HG03342 (cell line): ENCODE measurements at regions not wholly inside any gene's neighbourhood (a gene's known extent, or its start where the extent isn't known, plus 50 kb on each side); places are given as distances from the start of the nearest gene placed in this dataset.
"Not testable (repeated sequence)": the region's sequence is repeated elsewhere in the genome, so short reads cannot be mapped to it uniquely, and the experiment has no call there.

Experiments used
- ATAC-seq: cut with Tn5 transposase; IDR thresholded peaks from one replicate; pipeline ENCODE4 v1.9.1; 2021; ENCODE audit warnings: mild to moderate bottlenecking, moderate library complexity; ENCODE audit not compliant: unreplicated experiment

DNA sequence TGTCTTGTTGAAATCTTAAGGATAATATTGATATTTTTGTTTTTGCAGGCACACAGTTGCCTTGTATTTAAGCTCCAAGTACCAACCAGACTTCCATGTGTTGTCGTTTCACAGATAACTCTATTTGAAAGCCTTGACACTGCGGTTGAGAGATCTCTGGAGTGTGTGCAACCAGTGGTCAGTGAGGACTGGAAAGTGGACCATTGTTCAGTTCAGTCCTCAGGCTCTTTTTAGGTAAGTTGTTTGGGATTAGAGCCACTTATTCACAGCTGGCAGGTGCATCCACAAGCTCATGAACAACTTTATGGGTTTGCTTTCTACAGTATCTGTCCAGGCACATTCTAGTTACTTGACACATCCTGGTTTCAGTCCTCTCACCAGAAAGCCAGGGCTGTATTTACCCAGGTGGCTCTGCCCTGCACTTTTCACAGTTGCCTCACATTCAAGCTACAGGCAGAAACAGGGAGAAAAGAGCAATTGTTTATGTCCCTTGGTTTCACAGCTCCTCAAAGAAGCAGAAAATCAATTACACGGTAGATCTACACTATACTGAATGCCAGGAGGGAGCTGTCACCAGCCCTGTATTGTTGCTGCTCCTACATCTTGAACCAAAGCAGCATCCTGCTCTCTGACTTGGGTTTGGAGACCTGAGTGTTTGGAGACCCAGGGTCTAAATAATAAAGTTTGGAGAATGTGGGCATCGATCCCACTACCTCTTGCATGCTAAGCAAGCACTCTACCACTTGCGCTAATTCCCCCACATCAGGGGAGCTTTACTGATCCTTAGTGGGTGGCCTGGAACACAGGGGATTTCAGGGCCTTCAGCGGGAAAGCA lies 543.3 kb downstream of the PRIM2 start:
- ATAC-seq = not testable (repeated sequence)

DNA sequence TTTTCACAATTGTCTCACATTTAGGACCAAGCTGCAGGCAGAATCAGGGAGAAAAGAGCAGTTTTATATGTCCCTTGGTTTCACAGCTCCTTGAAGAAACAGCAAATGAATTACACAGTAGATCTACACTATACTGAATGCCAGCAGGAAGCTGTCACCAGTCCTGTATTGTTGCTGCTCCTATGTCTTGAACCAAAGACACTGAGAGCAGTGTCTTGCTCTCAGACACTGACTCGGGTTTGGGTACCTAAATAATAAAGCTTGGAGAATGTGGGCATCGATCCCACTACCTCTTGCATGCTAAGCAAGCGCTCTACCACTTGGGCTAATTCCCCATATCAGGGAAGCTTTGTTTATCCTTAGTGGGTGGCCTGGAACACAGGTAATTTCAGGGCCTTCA lies 552.7 kb downstream of the PRIM2 start:
- ATAC-seq = not testable (repeated sequence)

DNA sequence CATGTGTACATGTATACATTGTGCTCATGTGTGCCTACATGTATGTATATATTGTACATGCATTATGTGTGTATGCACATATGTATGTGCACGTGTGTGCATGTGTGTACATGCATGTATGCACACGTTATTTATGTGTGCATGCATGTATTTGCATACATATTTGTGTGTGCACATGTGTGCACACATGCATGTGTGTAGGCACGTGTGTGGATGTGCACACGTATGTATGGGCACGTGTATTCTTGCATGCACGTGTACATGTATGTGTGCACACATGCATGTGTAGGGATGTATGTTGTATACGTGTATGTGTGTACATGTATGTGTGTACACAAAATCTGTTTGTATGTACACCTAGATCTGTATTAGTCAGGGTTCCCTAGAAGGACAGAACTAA lies 556.0 kb downstream of the PRIM2 start:
- not testable (repeated sequence) for ATAC-seq

DNA sequence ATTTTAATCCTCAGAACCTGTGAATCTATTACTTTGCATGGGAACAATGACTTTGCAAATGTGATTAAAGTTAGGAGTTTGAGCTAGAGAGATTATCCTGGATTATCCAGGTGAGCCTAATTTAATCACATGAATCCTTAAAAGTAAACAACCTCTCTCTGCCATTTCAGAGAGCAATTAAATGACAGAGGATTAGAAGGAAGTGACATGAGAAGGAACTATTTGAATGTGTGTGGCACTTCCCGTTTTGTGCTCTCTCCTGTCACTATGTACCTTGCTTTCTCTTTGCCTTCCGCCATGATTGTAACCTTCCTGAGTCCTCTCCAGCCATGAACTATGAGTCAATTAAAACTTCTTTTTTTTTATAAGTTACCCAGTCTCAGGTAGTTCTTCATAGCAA lies 559.2 kb downstream of the PRIM2 start:
- ATAC-seq = not testable (repeated sequence)

DNA sequence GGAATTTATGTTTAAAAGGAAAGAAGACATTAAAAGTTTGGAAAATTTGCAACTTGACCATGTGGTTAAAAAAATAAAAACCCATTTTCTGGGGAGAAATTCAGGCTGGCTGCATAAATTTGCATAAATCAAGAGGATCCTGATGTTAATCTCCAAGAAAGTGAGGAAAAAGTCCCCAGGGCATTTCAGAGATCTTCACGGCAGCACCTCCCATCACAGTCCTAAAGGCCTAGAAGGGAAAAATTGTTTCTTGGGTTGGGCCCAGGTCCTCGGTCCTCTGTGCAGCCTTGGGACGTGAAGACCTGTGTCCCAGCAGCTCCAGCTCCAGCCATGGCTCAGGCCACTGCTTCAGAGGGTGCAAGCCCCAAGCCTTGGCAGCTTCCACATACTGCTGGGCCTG lies 560.3 kb downstream of the PRIM2 start:
- not testable (repeated sequence) for ATAC-seq

DNA sequence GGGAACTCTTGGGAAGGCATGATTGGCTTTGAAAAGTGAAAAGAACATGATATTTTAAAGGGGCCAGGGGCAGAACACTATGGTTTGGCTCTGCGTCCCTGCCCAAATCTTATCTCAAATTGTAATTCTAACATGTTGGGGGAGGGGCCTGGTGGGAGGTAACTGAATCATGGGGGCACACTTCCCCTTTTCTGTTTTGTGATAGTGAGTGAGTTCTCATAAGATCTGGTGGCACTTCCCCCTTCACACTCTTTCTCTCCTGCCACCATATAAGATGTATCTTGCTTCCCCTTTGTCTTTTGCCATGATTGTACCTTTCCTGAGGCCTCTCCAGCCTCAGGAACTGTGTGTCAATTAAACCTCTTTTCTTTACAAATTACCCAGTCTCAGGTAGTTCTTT lies 561.4 kb downstream of the PRIM2 start:
- ATAC-seq = not testable (repeated sequence)

DNA sequence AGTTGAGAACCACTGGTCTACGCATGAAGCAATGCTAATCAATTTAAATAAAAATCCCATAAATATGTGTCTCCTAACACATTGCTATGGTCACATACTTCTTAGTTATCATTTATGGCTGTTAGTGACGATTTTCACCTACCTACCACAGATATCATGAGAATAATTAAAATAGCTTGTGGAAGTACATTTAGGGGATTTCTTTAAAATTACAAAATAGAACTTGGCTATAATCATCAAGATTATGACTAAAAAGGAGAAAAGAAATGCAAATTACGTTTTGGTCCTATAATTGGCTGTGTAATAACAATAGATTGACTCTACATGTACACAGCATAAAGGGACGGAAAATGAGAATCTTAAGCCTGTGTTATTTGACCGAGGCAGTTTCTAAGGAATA lies 581.4 kb downstream of the PRIM2 start:
- peak; percentile 57 for ATAC-seq

DNA sequence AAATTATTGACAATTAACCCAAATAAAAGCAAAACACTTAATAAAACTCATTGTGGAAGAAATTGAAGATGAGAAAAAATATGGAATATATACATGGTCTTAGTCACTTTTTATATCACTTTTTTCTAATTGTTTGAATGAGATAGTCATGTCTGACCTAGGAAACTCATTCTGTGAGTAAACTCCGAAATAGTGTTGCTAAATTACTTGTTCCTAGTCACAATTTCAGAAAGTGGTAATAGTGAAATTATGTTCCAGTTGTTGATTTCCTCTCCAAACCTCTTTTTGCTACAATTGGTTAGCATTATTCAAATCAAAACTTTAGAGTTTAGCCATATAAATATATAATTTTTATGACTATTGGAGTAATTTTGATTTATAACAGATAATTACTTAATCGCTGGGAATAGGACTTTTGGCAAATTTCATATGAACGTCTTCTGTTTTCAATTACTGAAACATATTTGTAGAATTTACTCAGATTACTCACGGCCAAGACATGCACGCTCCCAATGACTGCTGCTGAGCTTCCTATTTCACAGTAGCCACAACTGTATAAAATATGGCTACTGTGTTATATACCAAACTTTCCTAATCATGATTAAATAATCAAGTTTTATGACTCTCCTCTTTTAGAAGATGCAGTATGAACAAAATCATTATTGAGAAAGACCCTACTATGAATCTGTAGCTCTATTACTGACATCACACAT lies 583.4 kb downstream of the PRIM2 start:
- ATAC-seq = not testable (repeated sequence)

DNA sequence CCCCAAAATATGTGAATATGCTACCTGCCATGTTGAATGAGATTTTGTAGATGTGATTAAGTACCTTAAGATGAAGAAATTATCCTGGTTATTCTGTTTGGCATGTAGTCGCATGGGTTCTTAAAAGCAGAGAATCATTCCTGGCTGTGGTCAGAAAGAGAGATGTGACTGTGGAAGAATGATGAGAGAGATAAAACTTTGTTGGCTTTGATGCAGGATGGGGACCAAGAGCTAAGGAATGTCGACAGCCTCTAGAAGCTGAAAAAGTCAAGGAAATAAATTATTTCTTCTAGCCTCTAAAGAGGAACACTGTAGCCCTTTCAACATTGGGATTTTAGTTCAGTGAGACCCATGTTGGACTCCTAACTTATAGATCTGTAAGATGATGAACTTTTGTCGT lies 584.0 kb downstream of the PRIM2 start:
- ATAC-seq = not testable (repeated sequence)

DNA sequence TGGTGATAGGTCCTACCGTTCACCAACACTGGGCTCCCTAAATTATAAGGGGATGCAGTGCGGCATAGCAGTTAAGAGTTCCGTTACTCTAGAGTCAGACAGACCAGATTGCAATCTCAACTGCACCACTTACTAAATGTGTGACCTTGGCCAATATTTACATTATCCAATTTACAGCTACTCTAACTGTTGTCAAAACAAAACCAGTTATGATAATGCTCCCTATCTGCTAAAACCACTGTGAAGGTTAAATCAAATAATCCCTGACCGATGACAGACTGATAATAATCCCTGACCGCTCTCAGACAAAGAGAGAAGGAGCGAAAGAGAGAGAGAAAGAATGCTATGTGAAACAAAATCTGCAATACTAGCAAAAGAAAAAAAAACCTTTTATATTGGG lies 586.9 kb downstream of the PRIM2 start:
- ATAC-seq = not testable (repeated sequence)

DNA sequence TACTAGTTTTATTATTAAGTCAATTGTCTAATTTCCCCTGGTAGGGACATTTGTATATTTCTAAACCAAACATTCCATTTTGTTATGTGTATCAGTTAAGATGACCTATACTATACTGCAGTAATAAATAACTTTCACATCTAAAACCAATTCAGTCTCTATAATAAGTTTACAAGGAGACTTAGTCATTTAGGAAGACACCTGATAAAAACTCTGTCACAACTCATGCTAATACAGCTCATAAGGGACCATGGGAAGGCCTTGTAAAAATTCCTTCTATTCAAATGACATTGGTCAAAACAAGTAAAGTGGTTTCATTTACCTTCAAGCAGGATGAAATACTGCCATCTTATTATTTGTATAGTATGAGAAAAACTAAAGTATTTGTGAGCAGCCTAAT lies 597.9 kb downstream of the PRIM2 start:
- not testable (repeated sequence) for ATAC-seq

DNA sequence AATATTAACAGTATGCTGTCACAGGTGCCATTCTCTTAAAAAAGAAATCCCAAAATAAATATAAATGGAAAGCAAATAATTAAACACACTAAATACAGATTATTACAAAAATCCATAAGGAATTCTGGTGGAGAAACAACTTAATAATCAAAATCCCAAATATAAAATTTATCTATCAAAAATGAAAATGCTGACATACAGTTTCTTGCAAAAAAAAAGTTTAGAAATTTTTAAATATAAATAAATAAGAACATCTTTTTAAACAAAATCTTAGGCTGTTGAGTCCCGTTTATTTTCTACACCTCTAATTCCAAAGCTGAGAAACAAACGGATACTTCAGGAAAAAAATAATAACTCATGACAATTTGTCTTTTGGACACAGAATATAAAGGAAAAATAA lies 625.5 kb downstream of the PRIM2 start:
- ATAC-seq = not testable (repeated sequence)

DNA sequence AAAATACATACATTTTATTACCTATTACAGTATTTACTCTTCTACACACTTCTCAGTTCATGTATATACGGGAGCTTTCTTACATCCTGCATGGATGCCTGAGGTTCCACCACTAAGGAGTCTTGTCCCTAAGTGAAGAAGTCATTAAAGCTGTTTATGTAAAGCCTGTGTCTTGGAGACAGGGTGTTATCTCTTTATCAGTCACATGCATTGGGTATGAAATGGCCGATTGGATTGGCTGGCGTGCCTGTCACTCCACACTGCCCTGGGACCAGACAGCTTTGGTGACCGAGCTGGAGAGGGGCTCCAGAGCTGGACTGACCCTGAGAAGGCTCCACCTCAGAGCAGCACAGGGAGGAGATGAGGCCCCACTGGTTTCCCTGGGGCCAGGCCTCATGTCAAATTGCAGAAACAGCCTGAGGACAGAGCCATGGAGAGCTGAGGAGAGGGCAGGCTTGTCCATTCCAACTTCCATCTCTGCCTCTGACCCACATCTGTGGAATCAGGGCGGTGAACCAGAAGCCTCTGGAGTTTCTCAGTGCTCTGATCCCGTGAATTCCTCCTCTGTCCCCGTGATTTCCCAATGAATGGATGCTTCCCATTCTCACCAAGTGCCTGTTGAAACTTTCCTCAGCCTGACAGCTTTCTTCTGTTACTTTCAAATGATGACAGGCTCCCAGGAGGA lies 628.8 kb downstream of the PRIM2 start:
- ATAC-seq = not testable (repeated sequence)

DNA sequence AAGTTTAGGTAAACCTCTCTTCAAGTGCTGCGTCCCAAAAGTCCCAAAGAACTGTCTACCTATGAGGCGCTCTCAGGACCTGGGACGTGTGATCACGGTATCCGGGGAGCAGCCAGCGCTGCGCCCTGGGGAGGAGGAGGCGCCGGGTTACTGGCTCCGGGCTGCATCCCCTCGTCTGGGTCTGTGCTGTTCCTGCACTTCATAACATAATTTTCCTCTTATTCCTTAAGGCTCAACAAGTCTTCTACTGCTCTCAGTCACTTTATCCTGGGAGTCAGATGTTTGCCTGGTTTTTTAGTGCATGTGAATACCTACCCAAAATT lies 629.3 kb downstream of the PRIM2 start:
- not testable (repeated sequence) for ATAC-seq

DNA sequence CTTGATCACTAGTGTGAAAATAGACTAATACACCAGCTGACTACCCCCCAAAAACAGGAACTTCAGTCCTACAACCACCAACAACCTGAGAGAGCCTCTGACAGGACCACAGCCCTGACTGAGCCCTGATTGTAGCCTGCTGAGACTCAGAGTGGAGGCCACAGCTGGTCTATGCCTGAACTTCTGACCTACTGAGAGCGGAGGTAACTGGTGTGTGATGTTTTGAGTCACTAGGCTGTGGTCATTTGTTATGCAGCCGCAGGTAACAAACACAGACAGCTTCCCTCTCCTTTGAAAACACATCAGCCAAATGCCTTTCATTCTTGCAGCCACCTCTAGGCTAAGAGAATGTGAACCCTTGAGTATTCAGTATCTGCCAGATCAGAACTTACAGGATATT lies 631.1 kb downstream of the PRIM2 start:
- ATAC-seq = not testable (repeated sequence)

DNA sequence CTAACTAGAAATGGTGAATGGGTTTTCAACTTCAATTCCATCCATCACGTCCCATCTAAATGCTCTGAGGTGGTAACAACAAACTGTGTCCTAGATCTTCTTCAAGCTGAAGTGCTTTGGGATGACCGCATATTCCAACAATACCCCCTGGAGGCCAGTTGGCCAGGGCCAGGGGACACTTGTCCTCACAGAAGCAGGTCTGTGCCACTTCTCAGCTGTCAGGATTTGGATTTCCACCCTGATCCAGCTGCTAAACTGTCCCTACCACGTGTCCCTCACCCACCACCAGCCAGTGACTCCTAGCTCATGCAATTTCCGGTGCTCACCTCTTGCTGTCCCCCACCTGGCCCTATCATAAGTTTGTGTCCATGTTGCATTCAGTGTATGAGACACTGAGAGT lies 633.0 kb downstream of the PRIM2 start:
- ATAC-seq = not testable (repeated sequence)

DNA sequence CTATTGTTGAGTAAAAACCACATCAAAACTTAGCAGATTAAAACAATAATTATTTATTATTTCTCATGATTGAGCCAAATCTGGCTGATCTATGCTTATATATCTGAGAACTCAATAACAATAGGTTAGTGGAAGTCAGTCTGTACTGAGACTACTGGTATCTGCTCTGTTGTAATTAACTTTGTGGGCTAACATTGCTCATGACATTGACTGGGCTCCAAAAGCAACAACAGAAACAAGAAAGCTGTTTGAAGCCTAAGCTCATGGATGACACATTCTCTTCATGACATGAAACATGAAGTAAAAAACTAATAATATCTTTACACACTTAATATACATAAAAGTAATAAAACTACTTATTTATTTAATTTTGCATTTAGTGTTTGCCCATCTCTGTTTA lies 649.3 kb downstream of the PRIM2 start:
- ATAC-seq = not testable (repeated sequence)

DNA sequence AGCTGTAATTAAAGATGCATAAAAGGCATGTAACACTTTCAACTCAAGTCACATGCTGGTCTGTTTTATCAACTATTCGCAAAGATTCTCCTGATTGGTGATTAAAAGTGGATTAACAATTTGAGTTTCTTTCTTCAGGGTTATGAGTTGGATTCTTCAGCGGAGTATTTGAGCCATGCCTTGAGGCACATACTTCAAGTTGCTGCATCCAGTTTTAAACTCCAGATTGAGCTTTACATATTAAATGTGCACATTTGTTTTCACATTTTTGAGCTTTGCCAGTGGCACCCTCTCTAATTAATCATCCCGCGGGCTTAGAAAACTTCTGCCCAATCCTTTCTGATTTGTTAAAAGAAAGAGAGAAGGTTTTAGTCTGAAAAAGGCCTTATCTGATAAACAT lies 654.5 kb downstream of the PRIM2 start:
- ATAC-seq = not testable (repeated sequence)

DNA sequence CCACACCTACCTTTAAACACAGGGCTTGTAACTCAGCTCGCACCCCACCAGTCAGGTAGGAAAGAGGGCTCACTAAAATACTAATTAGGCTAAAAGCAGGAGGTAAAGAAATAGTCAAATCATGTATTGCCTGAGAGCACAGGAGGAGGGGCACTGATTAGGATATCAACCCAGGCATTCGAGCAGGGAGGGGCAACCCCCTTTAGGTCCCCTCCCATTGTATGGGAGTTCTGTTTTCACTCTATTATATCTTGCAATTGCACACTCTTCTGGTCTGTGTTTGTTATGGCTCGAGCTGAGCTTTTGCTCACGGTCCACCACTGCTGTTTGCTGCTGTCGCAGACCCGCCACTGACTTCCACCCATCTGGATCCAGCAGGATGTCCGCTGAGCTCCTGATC lies 657.2 kb downstream of the PRIM2 start:
- no peak for ATAC-seq

DNA sequence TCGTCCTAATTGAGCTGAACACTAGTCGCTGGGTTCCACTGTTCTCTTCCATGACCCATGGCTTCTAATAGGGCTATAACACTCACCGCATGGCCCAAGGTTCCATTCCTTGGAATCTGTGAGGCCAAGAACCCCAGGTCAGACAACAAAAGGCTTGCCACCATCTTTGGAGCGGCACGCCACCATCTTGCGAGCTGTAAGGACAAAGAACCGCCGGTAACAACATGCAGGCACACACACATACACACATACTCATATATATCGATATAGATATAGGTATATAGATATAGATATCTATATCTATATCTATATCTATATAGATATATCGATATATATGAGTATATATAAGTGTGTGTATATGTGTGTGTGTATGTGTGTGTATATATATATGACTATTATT lies 657.7 kb downstream of the PRIM2 start:
- ATAC-seq = not testable (repeated sequence)

DNA sequence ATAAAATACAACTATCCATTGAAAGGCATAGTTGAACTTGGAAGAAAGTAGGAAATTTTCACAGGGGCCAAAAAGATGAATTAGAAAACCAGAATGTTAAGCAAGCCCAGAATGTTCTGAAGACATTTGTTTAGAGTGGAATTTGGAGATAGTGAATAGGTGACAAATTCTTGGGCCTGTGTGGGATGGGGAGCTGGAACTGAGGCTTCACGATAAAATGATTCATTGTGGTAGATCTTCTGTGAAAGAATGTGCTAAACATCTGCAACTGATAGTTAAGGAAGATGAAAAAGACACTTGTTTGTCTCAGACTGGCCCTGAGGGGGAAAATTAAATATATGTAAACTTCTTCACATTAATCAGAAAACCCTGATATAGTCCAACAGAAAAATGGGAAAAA lies 658.9 kb downstream of the PRIM2 start:
- ATAC-seq = not testable (repeated sequence)

DNA sequence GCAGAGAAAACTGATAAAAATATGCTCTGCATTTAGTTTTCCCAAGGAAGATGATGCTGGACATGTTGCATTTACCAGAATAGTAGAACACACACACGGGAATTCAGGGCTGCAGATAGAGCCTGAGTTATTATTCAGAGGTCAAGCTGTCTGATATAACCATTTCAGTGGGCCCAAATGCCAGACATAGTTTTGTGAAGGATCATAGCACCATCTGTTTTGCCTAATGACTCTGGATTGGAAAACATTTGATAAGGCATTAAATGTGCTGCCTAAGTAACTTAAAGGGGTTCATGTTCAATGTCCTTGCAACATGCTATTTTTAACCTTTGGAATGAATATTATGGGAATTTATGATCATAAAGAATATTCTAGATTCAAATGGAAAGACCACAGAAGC lies 666.2 kb downstream of the PRIM2 start:
- ATAC-seq = not testable (repeated sequence)
